ENCODE measurements at regions not wholly inside any gene's neighbourhood (a gene's known extent, or its start where the extent isn't known, plus 50 kb on each side); places are given as distances from the start of the nearest gene placed in this dataset.

- TF ChIP-seq, protein P1, sequence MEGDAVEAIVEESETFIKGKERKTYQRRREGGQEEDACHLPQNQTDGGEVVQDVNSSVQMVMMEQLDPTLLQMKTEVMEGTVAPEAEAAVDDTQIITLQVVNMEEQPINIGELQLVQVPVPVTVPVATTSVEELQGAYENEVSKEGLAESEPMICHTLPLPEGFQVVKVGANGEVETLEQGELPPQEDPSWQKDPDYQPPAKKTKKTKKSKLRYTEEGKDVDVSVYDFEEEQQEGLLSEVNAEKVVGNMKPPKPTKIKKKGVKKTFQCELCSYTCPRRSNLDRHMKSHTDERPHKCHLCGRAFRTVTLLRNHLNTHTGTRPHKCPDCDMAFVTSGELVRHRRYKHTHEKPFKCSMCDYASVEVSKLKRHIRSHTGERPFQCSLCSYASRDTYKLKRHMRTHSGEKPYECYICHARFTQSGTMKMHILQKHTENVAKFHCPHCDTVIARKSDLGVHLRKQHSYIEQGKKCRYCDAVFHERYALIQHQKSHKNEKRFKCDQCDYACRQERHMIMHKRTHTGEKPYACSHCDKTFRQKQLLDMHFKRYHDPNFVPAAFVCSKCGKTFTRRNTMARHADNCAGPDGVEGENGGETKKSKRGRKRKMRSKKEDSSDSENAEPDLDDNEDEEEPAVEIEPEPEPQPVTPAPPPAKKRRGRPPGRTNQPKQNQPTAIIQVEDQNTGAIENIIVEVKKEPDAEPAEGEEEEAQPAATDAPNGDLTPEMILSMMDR (IDR thresholded peaks at IDR 0.05), result no peak
- no peak for TF ChIP-seq POLR2A (IDR thresholded peaks at IDR 0.05)
Measured at GRCh38 chr4:156038772-156039171, 85.1 kb upstream of the CTSO start.

All from body of pancreas (tissue), 4 donors.